C4-2B (cell line): ENCODE measurements at regions not wholly inside any gene's neighbourhood (a gene's known extent, or its start where the extent isn't known, plus 50 kb on each side); places are given as distances from the start of the nearest gene placed in this dataset.

Experiments used
- CTCF ChIP-seq: fragments of 450-650 bp; conservative IDR thresholded peaks from 2 replicates; pipeline ENCODE4 v1.5.1; 2017; ENCODE audit warnings: mild to moderate bottlenecking
- ZFX ChIP-seq: fragments of 450-650 bp; IDR thresholded peaks from 2 replicates; pipeline ENCODE4 v1.6.1; 2017

GRCh38 chr6:33863084-33863483, 59.3 kb upstream of the MLN start:
- TF ChIP-seq CTCF (no peak), ZFX (no peak)
